MM.1S (cell line): ENCODE measurements at regions not wholly inside any gene's neighbourhood (a gene's known extent, or its start where the extent isn't known, plus 50 kb on each side); places are given as distances from the start of the nearest gene placed in this dataset.

Experiments used
- CTCF ChIP-seq: fragments of 300-600 bp; sonication (generic); IDR thresholded peaks from 2 replicates; pipeline ENCODE4 v1.5.1; 2016; ENCODE audit warnings: antibody characterized with exemption, low read length, mixed read lengths
- EZH2 ChIP-seq: fragments of 300-600 bp; sonication (generic); optimal IDR thresholded peaks from 2 replicates; pipeline ENCODE3; 2017; ENCODE audit warnings: low read depth, mild to moderate bottlenecking, antibody characterized with exemption, low read length, mixed read lengths

GRCh38 chr15:26394801-26395200 is 378.1 kb downstream of the GABRB3 start:
- TF ChIP-seq CTCF: no peak
- no peak for TF ChIP-seq EZH2
